ENCODE measurements at regions not wholly inside any gene's neighbourhood (a gene's known extent, or its start where the extent isn't known, plus 50 kb on each side); places are given as distances from the start of the nearest gene placed in this dataset.
"Not testable (repeated sequence)": the region's sequence is repeated elsewhere in the genome, so short reads cannot be mapped to it uniquely, and the experiment has no call there.

- intact Hi-C loops (cut with DNase I) = no loop called here
- no peaks in the 10 kb centered on the region for H3K27me3 ChIP-seq
- no peak for DNase-seq
- WGBS, 2 donors = 53 to 63% methylated on average over 1 of the region's 1 CpG
- H3K36me3 ChIP-seq = no peaks in the 10 kb centered on the region
- TF ChIP-seq CTCF (IDR thresholded peaks at IDR 0.05) (no peak), POLR2A (IDR thresholded peaks at IDR 0.05) (no peak)
- H3K9me3 ChIP-seq = no peaks in the 10 kb centered on the region
- H3K4me1 ChIP-seq = no peaks in the 10 kb centered on the region
- H3K4me3 ChIP-seq = no peak overlapping the region
- no peak overlapping the region for H3K27ac ChIP-seq
These were observed 129.8 kb downstream of the BCL2L11 start for GRCh38 chr2:111250448-111251030.

GRCh38 chr2:111251711-111252110 lies 131.0 kb downstream of the BCL2L11 start:
- Histone ChIP-seq H3K4me1 (no peaks in the 10 kb centered on the region), H3K27me3 (no peaks in the 10 kb centered on the region), H3K4me3 (no peak overlapping the region), H3K9me3 (no peaks in the 10 kb centered on the region), H3K27ac (no peak overlapping the region), H3K36me3 (no peaks in the 10 kb centered on the region)
- intact Hi-C loops (cut with DNase I) = no loop called here
- WGBS, 2 donors = 80 to 81% methylated on average over 3 of the region's 3 CpGs
- DNase-seq = no peak
- TF ChIP-seq POLR2A (IDR thresholded peaks at IDR 0.05) (no peak), CTCF (IDR thresholded peaks at IDR 0.05) (no peak)

GRCh38 chr2:111252436-111252835 lies 131.7 kb downstream of the BCL2L11 start:
- Histone ChIP-seq H3K4me3 (no peak overlapping the region), H3K27ac (no peak overlapping the region), H3K36me3 (no peaks in the 10 kb centered on the region), H3K27me3 (no peaks in the 10 kb centered on the region), H3K4me1 (no peaks in the 10 kb centered on the region), H3K9me3 (no peaks in the 10 kb centered on the region)
- no peak for TF ChIP-seq CTCF (IDR thresholded peaks at IDR 0.05)
- TF ChIP-seq POLR2A (IDR thresholded peaks at IDR 0.05) = no peak
- no peak for DNase-seq
- intact Hi-C loops (cut with DNase I) = no loop called here

- DNase-seq; intact Hi-C loops (cut with DNase I); H3K4me1 ChIP-seq; H3K27me3 ChIP-seq; H3K9me3 ChIP-seq; H3K36me3 ChIP-seq; H3K27ac ChIP-seq; H3K4me3 ChIP-seq: not testable (repeated sequence)
- WGBS, 2 donors = 65 to 85% methylated on average over 3 to 4 of the region's 6 CpGs
These were observed 134.2 kb downstream of the BCL2L11 start for GRCh38 chr2:111254916-111255315.

GRCh38 chr2:111256628-111257027 lies 135.9 kb downstream of the BCL2L11 start:
- H3K4me3 ChIP-seq; H3K4me1 ChIP-seq; DNase-seq; intact Hi-C loops (cut with DNase I); H3K9me3 ChIP-seq; H3K36me3 ChIP-seq; H3K27ac ChIP-seq; H3K27me3 ChIP-seq: not testable (repeated sequence)
- no CpG with 5 or more reads among the region's 1 CpG for WGBS, 2 donors

- H3K27me3 ChIP-seq; intact Hi-C loops (cut with DNase I); H3K4me3 ChIP-seq; DNase-seq; H3K9me3 ChIP-seq; H3K4me1 ChIP-seq; H3K36me3 ChIP-seq: not testable (repeated sequence)
- no CpG with 5 or more reads among the region's 1 CpG for WGBS, 2 donors
- H3K27ac ChIP-seq = peak overlapping the region in 1 of 4 donors; percentile 76
These were observed 136.9 kb downstream of the BCL2L11 start for GRCh38 chr2:111257607-111258006.

GRCh38 chr2:111258318-111258717 lies 137.6 kb downstream of the BCL2L11 start:
- H3K4me1 ChIP-seq; intact Hi-C loops (cut with DNase I); DNase-seq; H3K27me3 ChIP-seq; H3K4me3 ChIP-seq; H3K9me3 ChIP-seq; H3K36me3 ChIP-seq: not testable (repeated sequence)
- WGBS, 2 donors = no CpG with 5 or more reads among the region's 1 CpG
- peak overlapping the region; percentile 14 to 76 (median 65) for H3K27ac ChIP-seq

- H3K4me3 ChIP-seq; H3K27ac ChIP-seq; H3K4me1 ChIP-seq; H3K36me3 ChIP-seq; H3K9me3 ChIP-seq; intact Hi-C loops (cut with DNase I); DNase-seq; H3K27me3 ChIP-seq: not testable (repeated sequence)
- 100% methylated on average over 1 of the region's 9 CpGs; no CpG with 5 or more reads in 1 of the 2 donors for WGBS, 2 donors
These were observed 142.1 kb downstream of the BCL2L11 start for GRCh38 chr2:111262627-111263379.

- DNase-seq; H3K27ac ChIP-seq; H3K4me1 ChIP-seq; H3K27me3 ChIP-seq; intact Hi-C loops (cut with DNase I); H3K4me3 ChIP-seq; H3K36me3 ChIP-seq; H3K9me3 ChIP-seq: not testable (repeated sequence)
- no CpG with 5 or more reads among the region's 7 CpGs for WGBS, 2 donors
These were observed 142.8 kb downstream of the BCL2L11 start for GRCh38 chr2:111263380-111264017.

GRCh38 chr2:111264956-111265355 lies 144.2 kb downstream of the BCL2L11 start:
- WGBS, 2 donors = 100% methylated on average over 9 of the region's 11 CpGs; no CpG with 5 or more reads in 1 of the 2 donors
- H3K9me3 ChIP-seq; H3K4me3 ChIP-seq; H3K4me1 ChIP-seq; H3K27me3 ChIP-seq; DNase-seq; H3K27ac ChIP-seq; H3K36me3 ChIP-seq; intact Hi-C loops (cut with DNase I): not testable (repeated sequence)

Data from esophagus squamous epithelium (tissue), 5 donors.